Omental fat pad (tissue), 3 donors: ENCODE measurements at regions not wholly inside any gene's neighbourhood (a gene's known extent, or its start where the extent isn't known, plus 50 kb on each side); places are given as distances from the start of the nearest gene placed in this dataset.

Experiments
- ATAC-seq: fragments of 150-250 bp; one replicate; pipeline ENCODE4 v1.9.1; 2016; ENCODE audit warnings: mild to moderate bottlenecking, moderate library complexity; ENCODE audit not compliant: low FRiP score
- DNase-seq: peaks from one replicate; pipeline ENCODE4 v3.0.0-alpha.2; 2019; ENCODE audit warnings: low spot score
- CTCF ChIP-seq, 3 donors: fragments of 450-650 bp; IDR thresholded peaks; one replicate each; pipeline ENCODE4 v1.5.1; 2016 to 2017; ENCODE audit warnings: antibody characterized with exemption in 3 of 3, mild to moderate bottlenecking in 3 of 3, moderate library complexity in 2 of 3

GRCh38 chr10:36048780-36049179 is 406.7 kb upstream of the FZD8 start:
- DNase-seq (no peak), ATAC-seq (no peak)
- no peak for TF ChIP-seq CTCF (IDR thresholded peaks at IDR 0.05)

- ATAC-seq, result no peak
- TF ChIP-seq CTCF (IDR thresholded peaks at IDR 0.05), result no peak
- no peak for DNase-seq
These were observed 406.1 kb upstream of the FZD8 start for GRCh38 chr10:36048236-36048635.

GRCh38 chr10:36042135-36042534 is 400.0 kb upstream of the FZD8 start:
- no peak for ATAC-seq
- no peak for DNase-seq
- no peak for TF ChIP-seq CTCF (IDR thresholded peaks at IDR 0.05)

GRCh38 chr10:36038316-36038955 is 396.3 kb upstream of the FZD8 start:
- ATAC-seq (no peak), DNase-seq (no peak)
- no peak for TF ChIP-seq CTCF (IDR thresholded peaks at IDR 0.05)

DNA sequence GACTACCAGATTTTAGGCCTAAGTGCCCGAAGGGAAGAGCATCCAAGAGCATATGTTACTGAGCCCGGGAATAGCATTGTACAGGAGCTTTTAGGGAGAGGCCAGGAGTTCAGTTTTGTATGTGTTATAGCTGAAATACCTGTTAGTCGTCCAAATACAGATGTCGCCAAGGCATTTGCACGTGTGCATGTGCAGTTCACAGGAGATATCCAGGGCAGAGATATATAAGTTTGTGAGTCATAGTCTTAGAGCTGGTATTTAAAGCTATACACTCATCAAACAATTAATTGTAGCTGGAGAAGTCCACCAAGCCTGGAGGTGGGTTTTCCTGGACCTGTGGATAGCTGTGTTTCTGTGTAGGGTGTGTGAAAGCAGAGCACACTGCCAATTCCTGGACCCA is 394.0 kb upstream of the FZD8 start:
- DNase-seq, result no peak
- TF ChIP-seq CTCF (IDR thresholded peaks at IDR 0.05), result no peak
- ATAC-seq, result no peak

DNA sequence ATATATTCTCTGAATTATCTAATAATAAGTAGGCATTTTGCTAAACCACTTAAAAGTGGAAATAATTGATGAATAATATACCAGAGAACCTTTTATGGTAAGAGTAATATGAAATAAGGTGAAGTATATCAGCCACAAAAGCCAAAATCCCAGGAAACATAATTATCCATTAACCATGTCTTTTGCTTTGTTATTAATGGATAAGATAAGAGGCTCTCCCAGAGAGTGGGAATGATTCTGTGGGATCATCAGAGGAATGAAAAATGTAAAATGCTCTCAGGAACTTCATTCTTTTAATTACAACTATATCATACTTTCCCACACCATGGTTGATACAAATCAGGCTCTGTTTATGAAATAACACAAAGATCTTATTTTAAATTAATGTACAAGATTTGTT is 391.7 kb upstream of the FZD8 start:
- ATAC-seq, result no peak
- no peak for TF ChIP-seq CTCF (IDR thresholded peaks at IDR 0.05)
- no peak for DNase-seq

DNA sequence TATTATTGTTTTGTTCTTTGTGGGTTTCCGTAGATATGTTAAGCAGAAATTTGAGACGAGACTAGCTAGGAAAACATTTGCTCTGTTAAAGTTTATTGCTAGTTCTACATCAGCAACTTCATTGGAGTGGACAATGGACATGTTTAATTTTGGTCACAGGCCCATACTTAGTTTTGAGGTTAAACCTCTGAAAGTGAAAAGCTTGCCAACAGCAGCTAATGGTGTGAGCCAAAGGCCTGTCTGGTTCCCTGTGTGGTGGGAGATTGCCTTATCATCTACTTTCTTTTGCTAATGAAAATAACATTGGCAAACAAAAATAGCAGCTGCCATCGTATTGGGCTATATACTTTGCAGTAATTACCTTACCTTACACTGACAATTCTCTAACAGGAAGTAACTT is 388.4 kb upstream of the FZD8 start:
- no peak for TF ChIP-seq CTCF (IDR thresholded peaks at IDR 0.05)
- DNase-seq, result no peak
- ATAC-seq, result no peak
